B cell (primary cell): ENCODE measurements at regions not wholly inside any gene's neighbourhood (a gene's known extent, or its start where the extent isn't known, plus 50 kb on each side); places are given as distances from the start of the nearest gene placed in this dataset.

ENCODE experiments used
- CTCF ChIP-seq: fragments of 200-600 bp; IDR thresholded peaks from one replicate; pipeline ENCODE4 v1.8.0; 2022; ENCODE audit warnings: antibody characterized with exemption, mild to moderate bottlenecking
- EZH2 ChIP-seq: IDR thresholded peaks from 2 replicates; pipeline ENCODE4 v1.6.1; 2012; ENCODE audit warnings: borderline replicate concordance, low read depth, mild to moderate bottlenecking, moderate library complexity, low read length; ENCODE audit not compliant: insufficient read depth, poor library complexity, severe bottlenecking

DNA sequence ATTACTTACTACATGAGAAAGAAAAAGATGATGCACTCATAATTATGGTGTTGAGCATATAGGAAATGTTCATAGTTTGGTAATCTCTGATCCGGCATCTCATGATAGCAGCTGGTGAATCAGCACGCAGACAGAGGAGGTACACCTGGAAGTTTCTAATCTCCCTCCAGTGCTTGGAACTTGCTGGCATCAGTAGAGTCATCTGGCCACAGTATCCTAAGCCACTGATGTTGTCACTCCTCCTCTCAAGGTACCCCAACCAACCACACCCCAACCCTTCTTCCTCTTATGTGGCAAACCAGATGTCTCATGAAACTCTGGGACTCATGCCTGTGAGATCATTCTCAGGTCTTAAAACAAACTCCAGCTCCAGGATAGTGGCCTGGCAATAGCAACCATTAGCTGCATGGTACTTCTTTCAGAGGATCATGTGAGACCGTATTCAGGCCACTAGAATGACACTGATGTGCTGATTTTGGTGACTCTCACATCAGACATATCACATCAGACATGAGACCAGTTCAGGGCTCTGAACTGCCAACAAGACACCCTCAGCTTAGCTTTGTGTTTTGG, 143.0 kb downstream of the RASSF9 start:
- TF ChIP-seq CTCF (no peak), EZH2 (no peak)
